DMS79 (cell line): ENCODE measurements at regions not wholly inside any gene's neighbourhood (a gene's known extent, or its start where the extent isn't known, plus 50 kb on each side); places are given as distances from the start of the nearest gene placed in this dataset.

Experiments used
- DNase-seq: peaks from one replicate; lab custom pipeline; 2025; lab: John Stamatoyannopoulos, UW

GRCh38 chr9:135219676-135220600 is 132.5 kb downstream of the OLFM1 start:
- no peak for DNase-seq

- no peak for DNase-seq
Measured at GRCh38 chr9:135220601-135221575, 133.4 kb downstream of the OLFM1 start.

GRCh38 chr9:135221576-135221950 is 134.1 kb downstream of the OLFM1 start:
- no peak for DNase-seq

DNA sequence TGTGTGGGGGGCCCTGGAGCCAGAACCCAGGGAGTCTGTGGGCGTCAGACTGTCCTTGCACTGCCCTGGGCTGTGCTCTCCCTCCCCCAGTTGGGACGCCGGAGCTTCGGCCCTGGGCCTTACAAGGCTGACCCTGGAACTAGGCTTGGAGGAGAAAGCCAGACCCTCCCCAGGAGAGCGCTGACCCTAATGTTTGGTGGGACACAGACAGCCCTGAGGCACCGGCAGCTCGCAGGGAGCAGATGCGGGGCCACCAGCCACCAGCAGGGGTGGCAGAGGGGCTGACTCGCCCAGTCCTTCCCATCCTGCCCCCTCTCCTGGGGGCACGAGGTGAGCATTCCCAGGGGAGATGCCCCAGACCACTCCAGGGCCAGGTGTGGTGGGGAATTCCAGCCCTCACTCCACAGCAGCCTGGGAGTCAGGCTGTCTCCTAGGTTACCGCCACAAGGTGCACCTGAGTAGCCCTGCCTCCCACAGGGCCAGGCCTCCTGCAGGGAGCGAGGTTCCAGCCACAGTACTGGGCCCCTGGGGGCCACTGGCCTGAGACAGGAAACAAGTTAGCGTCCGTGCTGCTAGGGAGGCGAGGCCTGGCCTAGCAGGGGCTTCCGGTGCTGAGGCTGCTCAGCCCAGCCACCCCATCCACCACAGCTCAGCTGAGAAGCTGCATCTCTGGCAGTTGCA is 134.6 kb downstream of the OLFM1 start:
- DNase-seq, result peak; percentile 50

- DNase-seq, result no peak
Measured at GRCh38 chr9:135222881-135223760, 135.7 kb downstream of the OLFM1 start.

- no peak for DNase-seq
Measured at GRCh38 chr9:135223831-135224230, 136.4 kb downstream of the OLFM1 start.

DNA sequence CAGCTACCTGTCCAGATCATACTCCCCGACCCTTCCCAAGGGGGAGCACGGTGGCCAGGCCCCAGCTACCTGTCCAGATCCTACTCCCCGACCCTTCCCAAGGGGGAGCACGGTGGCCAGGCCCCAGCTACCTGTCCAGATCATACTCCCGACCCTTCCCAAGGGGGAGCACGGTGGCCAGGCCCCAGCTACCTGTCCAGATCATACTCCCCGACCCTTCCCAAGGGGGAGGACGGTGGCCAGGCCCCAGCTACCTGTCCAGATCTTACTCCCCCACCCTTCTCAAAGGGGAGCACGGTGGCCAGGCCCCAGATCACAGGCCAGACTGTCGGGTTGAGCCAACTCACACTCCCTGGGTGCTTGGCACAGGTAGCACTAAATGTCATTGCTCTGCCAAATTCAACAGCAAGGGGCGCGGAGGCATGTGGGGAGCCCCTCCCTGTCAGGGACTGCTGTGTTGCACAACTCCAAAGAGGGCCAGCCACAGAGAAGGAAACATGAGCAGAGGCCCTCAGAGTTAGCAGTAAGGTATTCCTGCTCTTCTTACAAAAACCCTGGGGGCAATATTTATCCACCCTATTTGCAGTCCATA is 136.9 kb downstream of the OLFM1 start:
- peak; percentile 75 for DNase-seq

DNA sequence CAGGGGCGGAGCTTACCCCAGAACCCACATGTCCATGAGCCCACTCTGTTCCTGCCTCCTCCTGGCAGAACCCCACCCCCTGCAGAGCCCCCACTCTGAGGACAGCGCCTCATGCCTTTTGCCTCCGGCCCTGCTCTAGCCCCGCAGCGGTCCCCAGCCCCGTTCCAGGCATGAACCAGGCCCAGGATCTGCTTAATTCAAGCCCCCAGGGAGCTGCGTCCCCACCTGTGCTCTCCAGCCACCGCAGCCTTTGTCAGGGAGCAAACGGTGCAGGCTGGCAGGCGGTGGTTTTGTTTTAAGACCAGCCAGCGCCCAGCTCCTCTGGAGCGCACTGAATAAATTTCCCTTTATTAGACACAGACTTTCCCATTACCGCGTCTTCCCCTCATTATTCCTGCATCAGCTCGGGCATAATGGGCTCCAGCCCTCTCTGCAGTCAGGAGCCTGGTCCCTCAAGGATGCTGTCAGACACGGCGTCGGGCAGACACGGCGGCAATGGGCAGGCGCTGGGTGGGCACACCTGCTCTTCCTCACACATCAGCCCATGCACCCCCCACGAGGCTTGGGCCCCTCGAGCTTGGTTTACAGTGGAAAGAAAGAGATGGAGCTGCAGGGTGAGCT is 137.6 kb downstream of the OLFM1 start:
- DNase-seq, result peak; percentile 40

DNA sequence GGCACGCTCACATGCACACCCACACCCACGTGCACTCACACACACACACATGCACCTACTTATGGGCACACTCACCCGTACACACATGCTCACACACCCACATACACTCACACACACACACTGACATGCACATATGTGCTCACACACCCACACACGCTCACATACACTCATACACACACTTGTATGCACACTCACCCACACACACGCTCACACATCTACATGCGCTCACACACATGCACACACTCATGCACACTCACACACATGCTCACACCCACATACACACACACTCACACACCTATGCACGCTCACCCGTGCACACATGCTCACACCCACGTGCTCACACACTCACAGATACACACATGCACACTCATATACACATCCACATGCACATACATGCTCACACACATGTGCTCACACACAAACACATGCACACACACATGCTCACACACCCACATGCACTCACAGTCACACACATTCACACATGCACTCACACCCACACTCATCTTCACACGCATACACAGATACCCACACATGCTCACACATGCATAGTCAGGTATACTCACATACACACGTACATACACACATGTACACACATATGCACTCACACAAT is 138.3 kb downstream of the OLFM1 start:
- no peak for DNase-seq

- DNase-seq, result no peak
Measured at GRCh38 chr9:135226369-135227050, 139.0 kb downstream of the OLFM1 start.

DNA sequence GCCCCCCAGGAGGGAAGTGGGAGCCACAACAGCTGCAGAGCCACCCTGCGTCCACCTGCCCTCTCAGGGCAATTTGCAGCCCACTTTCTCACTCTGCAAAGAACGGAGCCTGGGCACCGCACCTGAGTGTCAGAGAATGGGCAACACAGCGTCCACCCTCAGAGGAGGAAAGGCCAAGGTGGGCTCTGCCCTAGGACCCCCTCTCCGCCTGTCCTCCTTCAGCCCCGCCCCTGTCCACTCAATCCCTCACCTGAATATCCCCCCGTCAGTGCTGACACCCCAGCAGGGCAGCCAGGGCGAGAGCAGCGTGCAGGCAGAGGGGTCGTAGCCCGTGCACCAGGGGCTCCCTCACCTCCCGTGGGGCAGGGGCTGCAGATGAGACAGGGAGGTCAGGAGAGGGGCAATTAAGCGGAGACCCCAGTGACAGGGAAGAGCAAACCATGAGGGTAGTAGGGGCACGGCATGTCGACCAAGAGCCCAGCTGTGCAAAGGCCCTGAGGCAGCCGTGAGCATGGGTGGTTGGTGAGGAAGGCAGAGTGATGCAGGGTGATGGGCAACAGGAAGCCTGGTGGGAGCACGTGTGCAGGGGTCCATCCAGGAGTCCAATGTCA is 140.3 kb downstream of the OLFM1 start:
- DNase-seq, result no peak

DNA sequence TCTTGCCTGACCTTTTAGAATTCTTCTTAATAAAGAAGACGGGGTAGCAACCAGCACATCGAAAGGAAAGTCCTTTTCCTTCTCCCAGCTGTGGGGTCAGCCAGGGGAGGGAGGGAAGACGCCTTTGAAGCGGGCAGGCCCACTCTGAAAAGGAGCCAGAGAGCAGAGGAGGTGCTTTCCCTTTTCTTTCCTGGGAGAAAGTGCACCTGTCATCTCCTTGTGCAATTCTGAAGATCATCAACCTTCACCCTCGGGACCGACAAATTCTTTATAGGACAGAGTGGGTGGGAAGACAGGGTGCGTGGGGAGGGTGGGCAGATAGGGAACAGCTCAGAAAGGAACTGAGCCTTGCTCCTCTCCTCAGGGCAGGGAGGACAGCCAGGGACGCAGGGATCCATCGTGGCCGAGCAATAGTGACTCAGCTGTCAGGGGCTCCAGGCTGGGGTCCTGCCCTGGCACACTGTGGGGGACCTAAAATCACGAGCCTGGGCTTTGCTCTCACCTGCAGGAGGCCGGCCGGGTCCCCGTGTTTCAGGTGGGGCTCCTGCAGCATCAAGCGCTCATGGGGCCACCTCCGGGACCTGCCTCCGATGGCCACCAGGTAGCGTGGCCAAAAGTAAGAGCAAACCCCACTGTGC is 141.0 kb downstream of the OLFM1 start:
- no peak for DNase-seq

DNA sequence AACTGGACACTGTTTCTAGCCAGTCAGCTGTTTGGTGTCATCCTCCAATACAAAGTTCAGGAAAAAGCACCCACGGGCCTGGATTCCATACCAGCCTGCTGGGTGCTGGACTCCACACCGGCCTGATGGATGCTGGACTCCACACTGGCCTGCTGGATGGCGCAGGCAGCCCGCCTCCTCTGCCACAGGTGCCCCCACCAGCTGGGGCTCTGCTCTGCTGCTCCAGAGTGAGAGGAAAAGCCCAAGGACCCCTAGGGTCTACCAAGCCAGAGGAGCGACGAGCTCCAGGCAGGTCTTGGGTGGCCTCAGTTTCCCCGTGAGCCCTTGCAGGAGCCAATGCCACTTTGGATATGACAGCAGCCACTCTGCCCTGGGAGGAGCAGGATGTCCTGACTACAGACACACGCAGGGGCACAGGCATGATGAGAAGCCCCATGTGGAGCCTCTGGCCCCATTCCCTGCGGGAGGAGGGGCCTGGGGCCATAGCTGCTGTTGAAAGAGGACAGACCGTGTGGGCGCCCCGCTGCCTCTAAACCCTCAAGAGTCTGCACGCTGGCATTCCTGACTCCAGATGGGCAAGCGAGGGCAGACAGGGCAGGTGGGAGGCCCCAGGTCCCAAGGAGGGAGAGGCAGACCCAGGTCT is 141.6 kb downstream of the OLFM1 start:
- no peak for DNase-seq

DNA sequence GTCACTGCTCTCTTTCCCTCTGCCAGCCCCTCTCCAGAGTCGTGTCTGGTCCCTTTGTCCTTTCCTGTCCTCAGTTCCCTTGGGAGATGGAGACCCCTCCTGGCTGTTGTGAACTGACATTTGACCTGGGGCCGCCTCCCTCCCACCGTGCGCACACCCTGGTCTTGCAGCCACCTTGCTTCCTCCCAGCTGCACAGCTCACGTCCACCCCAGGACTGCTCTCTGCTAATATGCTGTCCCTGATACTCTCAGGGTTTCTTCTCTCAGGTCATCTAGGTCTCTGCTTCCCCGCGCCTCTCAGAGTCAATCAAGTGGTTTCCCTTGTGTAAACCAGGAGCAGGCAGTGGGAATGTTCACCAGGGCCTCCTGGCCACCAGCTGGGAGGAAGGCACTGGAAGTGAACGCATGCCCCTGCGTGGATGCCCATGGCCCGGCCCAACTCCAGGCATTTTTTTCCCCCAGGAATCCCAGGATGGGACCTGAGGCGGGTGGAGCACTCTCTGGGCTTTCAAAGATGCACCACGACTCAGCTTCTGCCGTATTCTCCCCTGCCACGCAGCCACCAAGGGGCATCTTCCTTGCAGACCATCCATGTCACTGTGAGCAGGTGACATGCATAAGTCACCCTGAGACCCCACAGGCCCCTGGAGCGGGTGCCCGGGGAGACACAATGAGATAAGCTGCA is 142.4 kb downstream of the OLFM1 start:
- no peak for DNase-seq

- no peak for DNase-seq
Measured at GRCh38 chr9:135230386-135230765, 142.9 kb downstream of the OLFM1 start.

- no peak for DNase-seq
Measured at GRCh38 chr9:135230817-135231520, 143.5 kb downstream of the OLFM1 start.
